Liver (tissue), 8 donors: ENCODE measurements at regions not wholly inside any gene's neighbourhood (a gene's known extent, or its start where the extent isn't known, plus 50 kb on each side); places are given as distances from the start of the nearest gene placed in this dataset.

Experiments
- DNase-seq: peaks from one replicate; pipeline ENCODE4 v3.0.0-alpha.2; 2017; ENCODE audit warnings: low spot score
- H3K27ac ChIP-seq, 2 donors: one replicate each; pipeline ENCODE4 v1.7.0; 2013; ENCODE audit warnings: inconsistent platforms in 2 of 2, low read length in 2 of 2, control low read depth in 1 of 2, low read depth in 1 of 2, mild to moderate bottlenecking in 1 of 2
- H3K27me3 ChIP-seq, 4 donors: one replicate each; pipeline versions ENCODE4 v1.6.1 to v1.7.0; 2013; ENCODE audit warnings: low read length in 3 of 4, inconsistent platforms in 1 of 4, mild to moderate bottlenecking in 1 of 4, moderate library complexity in 1 of 4; ENCODE audit not compliant: control insufficient read depth in 4 of 4, insufficient read depth in 4 of 4
- H3K36me3 ChIP-seq, 4 donors: one replicate each; pipeline versions ENCODE4 v1.6.1 to v1.7.0; 2013; ENCODE audit warnings: low read length in 3 of 4, mild to moderate bottlenecking in 3 of 4, low read depth in 1 of 4, moderate library complexity in 1 of 4; ENCODE audit not compliant: control insufficient read depth in 4 of 4, insufficient read depth in 3 of 4
- H3K4me1 ChIP-seq, 4 donors: one replicate each; pipeline versions ENCODE4 v1.6.1 to v1.7.0; 2013; ENCODE audit warnings: low read length in 3 of 4, mild to moderate bottlenecking in 3 of 4, moderate library complexity in 1 of 4; ENCODE audit not compliant: control insufficient read depth in 4 of 4, insufficient read depth in 4 of 4
- H3K4me3 ChIP-seq, 3 donors: one replicate each; pipeline versions ENCODE4 v1.6.1 to v1.7.0; 2013; ENCODE audit warnings: low read length in 3 of 3, control low read depth in 1 of 3, low read depth in 1 of 3, mild to moderate bottlenecking in 1 of 3
- H3K9ac ChIP-seq, 2 donors: one replicate each; pipeline ENCODE4 v1.7.0; 2013; ENCODE audit warnings: low read length in 2 of 2, mild to moderate bottlenecking in 2 of 2, moderate library complexity in 2 of 2, control low read depth in 1 of 2, low read depth in 1 of 2
- H3K9me3 ChIP-seq, 4 donors: one replicate each; pipeline versions ENCODE4 v1.6.1 to v1.7.0; 2013; ENCODE audit warnings: low read length in 3 of 4; ENCODE audit not compliant: control insufficient read depth in 4 of 4
- CTCF ChIP-seq: fragments of 150-350 bp; IDR thresholded peaks from 2 replicates; pipeline ENCODE4 v1.5.1; 2017; ENCODE audit warnings: improper control_type of control experiment, low read depth, low read length; ENCODE audit not compliant: missing input control
- EGR1 ChIP-seq, 2 donors: IDR thresholded peaks; 2 replicates each; pipeline ENCODE4 v1.6.1; 2016 to 2018; ENCODE audit warnings: antibody characterized with exemption in 2 of 2, low read depth in 2 of 2
- FOXA1 ChIP-seq: IDR thresholded peaks from 2 replicates; pipeline ENCODE4 v1.6.1; 2016; ENCODE audit warnings: antibody characterized with exemption
- FOXA2 ChIP-seq: IDR thresholded peaks from 2 replicates; pipeline ENCODE4 v1.6.1; 2016; ENCODE audit warnings: antibody characterized with exemption
- GABPA ChIP-seq, 2 donors: IDR thresholded peaks in 1 of 2; conservative IDR thresholded peaks in 1 of 2; 2 replicates each; pipeline ENCODE4 v1.6.1; 2016; ENCODE audit warnings: antibody characterized with exemption in 2 of 2, mild to moderate bottlenecking in 1 of 2, moderate library complexity in 1 of 2
- HNF4A ChIP-seq, 2 donors: conservative IDR thresholded peaks; 2 replicates each; pipeline ENCODE4 v1.6.1; 2016; ENCODE audit warnings: antibody characterized with exemption in 2 of 2, mild to moderate bottlenecking in 2 of 2
- HNF4G ChIP-seq: IDR thresholded peaks from 2 replicates; pipeline ENCODE4 v1.6.1; 2016; ENCODE audit warnings: antibody characterized with exemption
- JUND ChIP-seq, 2 donors: IDR thresholded peaks; 2 replicates each; pipeline ENCODE4 v1.6.1; 2016; ENCODE audit warnings: antibody characterized with exemption in 2 of 2
- MAX ChIP-seq: IDR thresholded peaks from 2 replicates; pipeline ENCODE4 v1.6.1; 2016; ENCODE audit warnings: antibody characterized with exemption
- NR2F2 ChIP-seq: IDR thresholded peaks from 2 replicates; pipeline ENCODE4 v1.6.1; 2016; ENCODE audit warnings: antibody characterized with exemption
- RAD21 ChIP-seq, 2 donors: IDR thresholded peaks; 2 replicates each; pipeline ENCODE4 v1.6.1; 2016; ENCODE audit warnings: antibody characterized with exemption in 2 of 2, mild to moderate bottlenecking in 2 of 2
- REST ChIP-seq: IDR thresholded peaks from 2 replicates; pipeline ENCODE4 v1.6.1; 2016; ENCODE audit warnings: antibody characterized with exemption, mild to moderate bottlenecking
- RXRA ChIP-seq, 2 donors: IDR thresholded peaks; 2 replicates each; pipeline ENCODE4 v1.6.1; 2017 to 2018; ENCODE audit warnings: antibody characterized with exemption in 2 of 2, mild to moderate bottlenecking in 1 of 2
- SP1 ChIP-seq: IDR thresholded peaks from 2 replicates; pipeline ENCODE4 v1.6.1; 2018; ENCODE audit warnings: antibody characterized with exemption, mild to moderate bottlenecking
- TAF1 ChIP-seq: conservative IDR thresholded peaks from 2 replicates; pipeline ENCODE4 v1.6.1; 2016; ENCODE audit warnings: antibody characterized with exemption, mild to moderate bottlenecking
- YY1 ChIP-seq: IDR thresholded peaks from 2 replicates; pipeline ENCODE4 v1.6.1; 2016; ENCODE audit warnings: antibody characterized with exemption, mild to moderate bottlenecking
- ZBTB33 ChIP-seq: IDR thresholded peaks from 2 replicates; pipeline ENCODE4 v1.6.1; 2016; ENCODE audit warnings: antibody characterized with exemption
- WGBS: extraction: QIAGEN DNeasy Blood & Tissue Kit; methylation state at CpG from one replicate; pipeline ENCODE4 v1.1.7; 2013; 5-methylcytosine and 5-hydroxymethylcytosine counted together
- TF ChIP-seq, protein P1 (sequence below): IDR thresholded peaks from 2 replicates; pipeline ENCODE4 v1.6.1; 2016; ENCODE audit warnings: antibody characterized with exemption
- donor health status: healthy.
- donor health status: healthy.
- donor health status: healthy.
- donor health status: healthy.
- donor health status: healthy.

GRCh38 chr5:158096835-158097234, 237.9 kb upstream of the CLINT1 start:
- Histone ChIP-seq H3K4me1 (no peaks in the 10 kb centered on the region), H3K36me3 (no peaks in the 10 kb centered on the region), H3K27ac (no peak overlapping the region), H3K9me3 (peaks cover 0 to 6% (median 2%) of the 10 kb centered on the region in 4 donors), H3K9ac (no peak overlapping the region), H3K4me3 (no peak overlapping the region), H3K27me3 (no peaks in the 10 kb centered on the region)
- WGBS: 94% methylated on average over 1 of the region's 1 CpG
- TF ChIP-seq TAF1 (no peak), YY1 (no peak), MAX (no peak), ZBTB33 (no peak), HNF4A (conservative IDR thresholded peaks at IDR 0.05) (no peak), RXRA (IDR thresholded peaks at IDR 0.05) (no peak), FOXA1 (no peak), FOXA2 (no peak), RAD21 (IDR thresholded peaks at IDR 0.05) (no peak), JUND (IDR thresholded peaks at IDR 0.05) (no peak), CTCF (no peak), NR2F2 (no peak), GABPA (IDR thresholded peaks at IDR 0.05 in 1 of 2, conservative IDR thresholded peaks at IDR 0.05 in 1 of 2) (no peak)
- TF ChIP-seq, protein P1, sequence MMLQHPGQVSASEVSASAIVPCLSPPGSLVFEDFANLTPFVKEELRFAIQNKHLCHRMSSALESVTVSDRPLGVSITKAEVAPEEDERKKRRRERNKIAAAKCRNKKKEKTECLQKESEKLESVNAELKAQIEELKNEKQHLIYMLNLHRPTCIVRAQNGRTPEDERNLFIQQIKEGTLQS: no peak
- no peak for DNase-seq

GRCh38 chr5:158086856-158087255, 227.9 kb upstream of the CLINT1 start:
- no peak overlapping the region for H3K9ac ChIP-seq
- no peaks in the 10 kb centered on the region for H3K9me3 ChIP-seq
- 52% methylated on average over 3 of the region's 3 CpGs for WGBS
- H3K27me3 ChIP-seq: no peaks in the 10 kb centered on the region
- H3K36me3 ChIP-seq: no peaks in the 10 kb centered on the region
- TF ChIP-seq SP1: no peak
- no peak for TF ChIP-seq REST
- TF ChIP-seq YY1: no peak
- TF ChIP-seq EGR1 (IDR thresholded peaks at IDR 0.05; ENCODE audit: low read depth in 2 of 2): no peak
- no peak for TF ChIP-seq FOXA2
- TF ChIP-seq GABPA (IDR thresholded peaks at IDR 0.05 in 1 of 2, conservative IDR thresholded peaks at IDR 0.05 in 1 of 2): no peak
- TF ChIP-seq CTCF: no peak
- TF ChIP-seq ZBTB33: no peak
- TF ChIP-seq, protein P1: no peak
- no peak for TF ChIP-seq RAD21 (IDR thresholded peaks at IDR 0.05)
- no peak for TF ChIP-seq NR2F2
- no peak for TF ChIP-seq HNF4A (conservative IDR thresholded peaks at IDR 0.05)
- TF ChIP-seq RXRA (IDR thresholded peaks at IDR 0.05): no peak
- no peak for TF ChIP-seq HNF4G
- no peak for TF ChIP-seq JUND (IDR thresholded peaks at IDR 0.05)
- no peak for TF ChIP-seq MAX
- H3K27ac ChIP-seq: no peak overlapping the region
- H3K4me1 ChIP-seq: peaks cover 0 to 8% (median 2%) of the 10 kb centered on the region in 4 donors
- DNase-seq: no peak
- H3K4me3 ChIP-seq: no peak overlapping the region
